Gastrocnemius medialis (tissue), 4 donors: ENCODE measurements at regions not wholly inside any gene's neighbourhood (a gene's known extent, or its start where the extent isn't known, plus 50 kb on each side); places are given as distances from the start of the nearest gene placed in this dataset.

ENCODE experiments used
- POLR2A ChIP-seq, 2 donors: fragments of 450-650 bp; IDR thresholded peaks; one replicate each; pipeline ENCODE4 v1.6.1; 2017; ENCODE audit warnings: antibody characterized with exemption in 2 of 2, mild to moderate bottlenecking in 2 of 2, moderate library complexity in 2 of 2
- TF ChIP-seq, protein P1 (sequence below), 5 experiments: fragments of 450-650 bp in 3 of 5; fragments of 200-600 bp in 2 of 5; sonication (generic) in 2 of 5; IDR thresholded peaks in 4 of 5; conservative IDR thresholded peaks in 1 of 5; 1 replicate in 4 of 5; 2 replicates in 1 of 5; pipeline ENCODE4 v1.5.1; 2016 to 2019; ENCODE audit warnings: antibody characterized with exemption in 5 of 5, mild to moderate bottlenecking in 3 of 5, moderate library complexity in 3 of 5

DNA sequence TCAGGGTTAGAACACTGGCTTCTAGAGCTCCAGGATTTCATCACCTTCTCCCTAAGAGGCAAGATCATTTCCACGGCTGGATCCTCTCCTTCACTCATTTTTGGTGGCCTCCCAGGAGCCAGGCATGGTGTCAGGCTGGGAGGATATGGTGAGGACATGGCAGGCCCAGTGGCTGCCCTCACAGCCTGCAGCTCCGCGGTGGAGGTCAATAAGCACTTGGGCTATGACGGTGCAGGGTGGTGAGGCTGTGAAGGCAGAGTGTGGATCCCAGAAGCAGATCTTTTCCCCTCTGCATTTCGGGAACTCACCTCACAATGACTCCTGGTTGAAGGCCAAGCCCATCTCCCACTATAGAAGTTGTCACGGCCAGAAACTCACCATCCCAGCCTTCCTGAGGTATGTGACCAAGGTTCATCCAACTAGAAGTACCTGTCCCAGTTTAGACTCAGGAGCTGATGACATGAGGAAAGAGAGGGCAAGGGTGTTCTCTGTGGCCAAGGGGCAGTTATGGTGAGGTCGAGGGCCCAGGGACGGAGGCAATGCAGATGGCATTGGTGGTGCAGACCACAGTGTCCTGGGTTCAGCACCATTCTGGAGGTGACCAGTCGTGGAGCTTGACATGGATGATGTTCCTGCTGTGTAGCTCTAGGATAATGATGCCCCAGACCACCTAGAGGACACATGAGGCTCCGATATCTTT lies 100.1 kb upstream of the SMAD3 start:
- TF ChIP-seq, protein P1, sequence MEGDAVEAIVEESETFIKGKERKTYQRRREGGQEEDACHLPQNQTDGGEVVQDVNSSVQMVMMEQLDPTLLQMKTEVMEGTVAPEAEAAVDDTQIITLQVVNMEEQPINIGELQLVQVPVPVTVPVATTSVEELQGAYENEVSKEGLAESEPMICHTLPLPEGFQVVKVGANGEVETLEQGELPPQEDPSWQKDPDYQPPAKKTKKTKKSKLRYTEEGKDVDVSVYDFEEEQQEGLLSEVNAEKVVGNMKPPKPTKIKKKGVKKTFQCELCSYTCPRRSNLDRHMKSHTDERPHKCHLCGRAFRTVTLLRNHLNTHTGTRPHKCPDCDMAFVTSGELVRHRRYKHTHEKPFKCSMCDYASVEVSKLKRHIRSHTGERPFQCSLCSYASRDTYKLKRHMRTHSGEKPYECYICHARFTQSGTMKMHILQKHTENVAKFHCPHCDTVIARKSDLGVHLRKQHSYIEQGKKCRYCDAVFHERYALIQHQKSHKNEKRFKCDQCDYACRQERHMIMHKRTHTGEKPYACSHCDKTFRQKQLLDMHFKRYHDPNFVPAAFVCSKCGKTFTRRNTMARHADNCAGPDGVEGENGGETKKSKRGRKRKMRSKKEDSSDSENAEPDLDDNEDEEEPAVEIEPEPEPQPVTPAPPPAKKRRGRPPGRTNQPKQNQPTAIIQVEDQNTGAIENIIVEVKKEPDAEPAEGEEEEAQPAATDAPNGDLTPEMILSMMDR (IDR thresholded peaks at IDR 0.05 in 4 of 5, conservative IDR thresholded peaks at IDR 0.05 in 1 of 5), result no peak
- TF ChIP-seq POLR2A (IDR thresholded peaks at IDR 0.05), result no peak
